Brain microvascular endothelial cell (primary cell): ENCODE measurements at regions not wholly inside any gene's neighbourhood (a gene's known extent, or its start where the extent isn't known, plus 50 kb on each side); places are given as distances from the start of the nearest gene placed in this dataset.
"Not testable (repeated sequence)": the region's sequence is repeated elsewhere in the genome, so short reads cannot be mapped to it uniquely, and the experiment has no call there.

ENCODE experiments used
- DNase-seq: peaks from one replicate; pipeline ENCODE4 v3.0.0-alpha.2; 2020
- H3K27ac ChIP-seq: fragments of 250-450 bp; sonication (Bioruptor Pico); 2 replicates; pipeline ENCODE4 v1.5.1; 2020; ENCODE audit warnings: mild to moderate bottlenecking, moderate library complexity
- H3K27me3 ChIP-seq: fragments of 250-450 bp; sonication (Bioruptor Pico); replicated peaks from 2 replicates; pipeline ENCODE4 v1.5.1; 2020; ENCODE audit warnings: mild to moderate bottlenecking
- H3K36me3 ChIP-seq: fragments of 250-450 bp; sonication (Bioruptor Pico); replicated peaks from 2 replicates; pipeline ENCODE4 v1.5.1; 2020; ENCODE audit warnings: mild to moderate bottlenecking
- H3K4me3 ChIP-seq: 2 replicates; pipeline ENCODE4 v1.5.1; 2011; ENCODE audit warnings: low read depth, mild to moderate bottlenecking, control low read depth, low read length, moderate library complexity
- CTCF ChIP-seq: IDR thresholded peaks from 2 replicates; pipeline ENCODE4 v1.5.1; 2011; ENCODE audit warnings: low read depth, mild to moderate bottlenecking, moderate library complexity, low read length, control low read depth, inconsistent platforms; ENCODE audit errors: missing control alignments
- in situ Hi-C: cut with HindIII; loops from 2 replicates; pipeline ENCODE4 v1.10.0; 2017; ENCODE audit warnings: low sequenced_read_pairs, low pct_ligation_motif_present

- no peak for DNase-seq
- Histone ChIP-seq H3K27me3 (no peaks in the 10 kb centered on the region), H3K4me3 (no peak overlapping the region), H3K36me3 (no peaks in the 10 kb centered on the region), H3K27ac (no peak overlapping the region)
- in situ Hi-C loops: no loop called here
- no peak for TF ChIP-seq CTCF
These were observed 545.7 kb downstream of the NPIPA7 start for GRCh38 chr16:16924613-16925012.

GRCh38 chr16:16925432-16925831 is 545.3 kb downstream of the XYLT1 start:
- in situ Hi-C loops: no loop called here
- Histone ChIP-seq H3K36me3 (no peaks in the 10 kb centered on the region), H3K27ac (no peak overlapping the region), H3K27me3 (no peaks in the 10 kb centered on the region), H3K4me3 (no peak overlapping the region)
- DNase-seq: no peak
- no peak for TF ChIP-seq CTCF

- Histone ChIP-seq H3K4me3 (no peak overlapping the region), H3K36me3 (no peaks in the 10 kb centered on the region), H3K27me3 (no peaks in the 10 kb centered on the region), H3K27ac (no peak overlapping the region)
- TF ChIP-seq CTCF: no peak
- no peak for DNase-seq
- in situ Hi-C loops: no loop called here
These were observed 542.1 kb downstream of the XYLT1 start for GRCh38 chr16:16928532-16929109.

- TF ChIP-seq CTCF: no peak
- DNase-seq: no peak
- in situ Hi-C loops: no loop called here
- H3K4me3 ChIP-seq: no peak overlapping the region
- no peaks in the 10 kb centered on the region for H3K36me3 ChIP-seq
- H3K27me3 ChIP-seq: no peaks in the 10 kb centered on the region
- no peak overlapping the region for H3K27ac ChIP-seq
These were observed 540.3 kb downstream of the XYLT1 start for GRCh38 chr16:16930309-16931000.

GRCh38 chr16:16933861-16934260 is 536.9 kb downstream of the XYLT1 start:
- H3K4me3 ChIP-seq: no peak overlapping the region
- in situ Hi-C loops: no loop called here
- TF ChIP-seq CTCF: no peak
- H3K27ac ChIP-seq: no peak overlapping the region
- H3K27me3 ChIP-seq: no peaks in the 10 kb centered on the region
- no peak for DNase-seq
- no peaks in the 10 kb centered on the region for H3K36me3 ChIP-seq

GRCh38 chr16:16934660-16935059 is 536.1 kb downstream of the XYLT1 start:
- Histone ChIP-seq H3K27ac (no peak overlapping the region), H3K27me3 (no peaks in the 10 kb centered on the region), H3K4me3 (no peak overlapping the region), H3K36me3 (no peaks in the 10 kb centered on the region)
- TF ChIP-seq CTCF: no peak
- no peak for DNase-seq
- in situ Hi-C loops: no loop called here

GRCh38 chr16:16935909-16936308 is 534.9 kb downstream of the XYLT1 start:
- H3K4me3 ChIP-seq, in situ Hi-C loops: not testable (repeated sequence)

More at GRCh38 chr16:16935909-16936308, 534.9 kb downstream of the XYLT1 start:
- DNase-seq, H3K27ac ChIP-seq, H3K27me3 ChIP-seq, H3K36me3 ChIP-seq: not testable (repeated sequence)
